Medulla oblongata (tissue), 1 donor: ENCODE measurements at regions not wholly inside any gene's neighbourhood (a gene's known extent, or its start where the extent isn't known, plus 50 kb on each side); places are given as distances from the start of the nearest gene placed in this dataset.

Experiments used
- DNase-seq: peaks from one replicate; pipeline ENCODE4 v3.0.0-alpha.2; 2015; ENCODE audit errors: extremely low spot score

DNA sequence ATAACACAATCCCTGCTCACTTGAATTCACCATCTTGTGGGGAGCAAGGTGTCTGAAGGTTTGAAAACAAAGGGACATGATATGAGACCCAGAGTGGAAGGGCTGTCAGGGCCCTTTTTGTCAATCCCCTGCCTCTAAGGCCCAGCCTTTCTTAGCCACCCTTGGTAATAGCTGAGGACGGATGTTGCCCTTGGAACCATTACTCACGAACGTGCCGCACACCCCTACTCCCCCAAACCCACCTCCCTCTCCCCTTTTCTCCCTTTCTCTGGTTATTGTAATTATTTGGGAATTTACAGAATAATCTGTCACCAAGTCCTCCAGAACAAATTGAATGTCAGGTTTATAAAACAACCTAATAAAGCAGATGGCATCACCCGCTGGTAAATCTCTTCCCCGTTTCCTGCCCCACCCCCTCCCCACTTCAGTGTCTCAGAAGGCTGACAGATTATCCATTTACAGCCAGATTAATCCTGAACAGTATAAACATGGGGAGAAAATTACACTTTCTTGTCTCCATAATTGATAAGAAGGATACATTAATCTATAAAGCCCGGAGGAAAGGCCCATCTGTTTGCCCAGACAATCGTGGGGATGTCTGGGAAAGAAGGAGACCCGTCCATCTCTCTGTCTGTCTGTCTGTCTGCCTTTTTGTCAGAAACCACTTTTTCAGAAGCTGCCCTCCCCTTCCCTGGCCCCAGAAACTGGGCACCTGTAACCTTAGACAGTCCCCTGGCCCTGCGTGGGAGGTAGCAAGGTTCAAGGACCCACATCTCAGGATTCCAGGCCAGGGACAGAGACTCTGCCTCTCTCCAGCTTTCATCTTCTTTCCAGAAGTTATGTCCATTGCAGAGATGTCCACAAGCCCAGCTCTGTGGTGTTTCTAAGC, 60.6 kb upstream of the CD34 start:
- DNase-seq, result no peak

DNA sequence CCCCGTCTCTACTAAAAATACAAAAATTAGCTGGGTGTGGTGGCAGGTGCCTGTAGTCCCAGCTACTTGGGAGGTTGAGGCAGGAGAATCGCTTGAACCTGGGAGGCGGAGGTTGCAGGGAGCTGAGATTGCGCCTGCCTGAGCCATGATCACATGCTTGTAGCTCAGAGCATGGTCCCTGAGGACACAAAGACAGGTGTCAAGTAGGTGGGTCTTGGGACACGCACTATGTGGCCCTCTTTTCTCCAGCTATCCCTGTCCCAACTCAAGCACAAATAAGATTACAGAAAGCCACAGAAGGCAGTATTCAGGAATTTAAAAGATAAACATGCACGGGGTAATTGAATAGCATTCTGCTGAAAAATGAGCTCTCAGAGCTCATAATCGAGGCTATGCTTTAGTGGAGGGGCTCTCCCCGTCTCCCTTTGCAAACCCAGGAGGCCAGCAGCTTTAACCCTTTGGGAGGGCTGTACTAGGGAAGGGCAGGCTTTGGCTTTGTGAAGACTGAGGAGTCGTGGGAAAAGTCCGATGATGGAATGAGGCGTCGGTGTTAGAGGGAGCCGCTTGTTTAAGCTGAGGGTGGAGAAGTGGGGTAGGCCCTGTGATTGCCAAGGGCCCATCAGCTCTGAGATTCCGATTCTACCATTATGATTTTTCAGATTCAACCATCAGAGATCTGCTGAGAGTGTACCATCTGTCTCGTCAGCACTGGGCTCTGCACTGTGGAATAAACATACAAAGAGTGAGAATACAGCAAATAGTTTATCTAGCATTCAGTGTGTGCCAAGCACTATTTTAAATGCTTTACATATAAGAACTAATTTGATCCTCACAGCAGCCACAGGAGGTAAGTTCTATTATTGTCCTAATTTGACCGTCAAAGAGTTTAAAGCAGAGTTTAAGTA, 59.7 kb upstream of the CD34 start:
- no peak for DNase-seq

DNA sequence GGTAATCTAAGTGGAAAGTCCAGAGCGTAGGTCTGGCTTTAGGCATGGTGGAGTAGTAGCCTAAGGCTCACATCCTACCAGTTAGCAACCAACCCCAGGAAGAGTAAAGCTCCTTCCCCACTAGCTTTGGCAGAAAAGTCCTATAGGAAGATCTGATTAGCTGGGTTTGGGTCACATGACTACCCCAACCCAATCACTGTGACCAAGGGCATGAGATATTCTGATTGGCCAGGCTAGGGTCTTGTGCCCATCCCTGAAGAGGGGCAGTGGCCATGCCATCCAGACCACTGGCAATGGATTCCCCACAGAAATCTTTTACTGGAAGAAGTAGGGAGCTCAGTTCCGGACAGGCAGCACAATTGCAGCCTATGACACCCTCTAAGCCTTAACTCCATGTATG, 58.6 kb upstream of the CD34 start:
- DNase-seq, result no peak

GRCh38 chr1:207968521-207969009, 57.6 kb upstream of the CD34 start:
- no peak for DNase-seq

- no peak for DNase-seq
These were observed 56.8 kb upstream of the CD34 start for GRCh38 chr1:207967703-207968102.

DNA sequence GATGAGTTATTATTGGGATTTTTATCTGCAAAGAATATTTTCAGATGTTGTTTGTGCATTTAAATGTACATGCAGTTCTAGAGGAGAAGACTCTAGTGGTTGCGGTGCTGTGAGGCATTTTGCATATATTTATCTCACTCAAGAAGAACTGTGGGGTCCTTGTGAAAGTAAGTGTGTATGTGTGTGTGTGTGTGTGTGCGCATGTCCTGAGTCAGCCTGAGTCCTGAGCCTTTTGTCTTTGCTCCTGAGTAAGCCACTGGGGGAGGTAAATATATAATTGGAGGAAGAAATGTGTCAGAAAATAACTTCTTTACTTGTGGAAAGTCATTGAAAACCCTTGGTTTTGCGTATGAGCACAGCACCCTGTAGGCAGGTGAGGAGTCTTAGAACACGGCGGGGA, 55.6 kb upstream of the CD34 start:
- no peak for DNase-seq

- DNase-seq, result no peak
These were observed 54.8 kb upstream of the CD34 start for GRCh38 chr1:207965392-207966387.

- DNase-seq, result no peak
These were observed 53.5 kb upstream of the CD34 start for GRCh38 chr1:207964195-207964966.

DNA sequence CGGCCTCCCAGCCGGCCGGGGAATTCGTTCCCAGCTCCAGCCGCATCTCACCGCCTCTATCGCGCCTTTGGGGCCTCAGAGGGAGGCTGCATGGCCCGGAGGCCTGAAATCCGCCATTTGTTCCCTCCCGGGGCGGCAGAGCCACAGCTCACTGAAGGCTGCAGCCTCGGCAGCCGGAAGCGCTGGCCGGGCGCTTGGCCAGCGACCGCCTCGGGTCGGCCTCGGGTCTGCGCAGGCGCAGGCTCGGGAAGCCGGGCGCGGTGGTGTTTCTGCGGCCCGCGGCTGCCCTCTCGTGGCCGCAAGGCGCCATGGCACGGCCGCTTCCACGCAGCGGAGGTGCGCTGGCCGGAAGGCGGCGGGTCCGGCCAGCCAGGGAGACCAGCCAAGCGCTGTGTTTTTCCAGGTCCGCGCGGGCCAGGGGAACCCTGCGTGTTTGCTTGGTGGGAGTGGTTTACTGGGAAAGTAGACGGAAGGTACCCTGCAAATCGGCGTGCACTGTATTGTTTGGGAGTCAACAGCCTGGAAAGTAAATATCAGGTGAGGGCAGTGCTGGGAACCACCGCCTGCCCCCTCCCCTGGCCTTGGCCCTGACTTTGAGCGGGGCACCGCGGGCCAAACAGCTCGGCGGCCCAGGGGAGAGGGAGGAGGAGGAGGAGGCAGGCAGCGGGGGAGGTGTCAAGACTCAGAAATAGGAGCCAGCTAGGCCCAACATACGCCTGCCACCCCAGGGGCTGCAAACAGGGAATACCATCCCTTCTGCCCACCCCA, 52.7 kb upstream of the CD34 start:
- DNase-seq, result peak; percentile 94

- peak; percentile 63 for DNase-seq
These were observed 51.9 kb upstream of the CD34 start for GRCh38 chr1:207962716-207963426.
